Upper lobe of left lung (tissue), 6 donors: ENCODE measurements at regions not wholly inside any gene's neighbourhood (a gene's known extent, or its start where the extent isn't known, plus 50 kb on each side); places are given as distances from the start of the nearest gene placed in this dataset.
"Not testable (repeated sequence)": the region's sequence is repeated elsewhere in the genome, so short reads cannot be mapped to it uniquely, and the experiment has no call there.

ENCODE experiments used
- ATAC-seq, 2 donors: fragments of 200-7000 bp; cut with Tn5 transposase; one replicate each; pipeline ENCODE4 v1.9.1; 2022; ENCODE audit warnings: mild to moderate bottlenecking in 2 of 2, moderate library complexity in 2 of 2; ENCODE audit not compliant: low FRiP score in 2 of 2
- DNase-seq, 2 donors: peaks; one replicate each; pipeline ENCODE4 v3.0.0-alpha.2; 2019 to 2020
- H3K27ac ChIP-seq, 4 donors: fragments of 200-600 bp; sonication (generic); one replicate each; pipeline ENCODE4 v1.5.1; 2016 to 2019
- H3K27me3 ChIP-seq, 4 donors: fragments of 200-600 bp; sonication (generic); one replicate each; pipeline ENCODE4 v1.5.1; 2017 to 2019
- H3K36me3 ChIP-seq, 4 donors: fragments of 200-600 bp; sonication (generic); one replicate each; pipeline ENCODE4 v1.5.1; 2016 to 2019
- H3K4me1 ChIP-seq, 4 donors: fragments of 200-600 bp; sonication (generic); one replicate each; pipeline ENCODE4 v1.5.1; 2018 to 2019
- H3K4me3 ChIP-seq, 4 donors: fragments of 200-600 bp; sonication (generic); one replicate each; pipeline ENCODE4 v1.5.1; 2017 to 2019; ENCODE audit warnings: mild to moderate bottlenecking in 2 of 4, moderate library complexity in 1 of 4
- H3K9me3 ChIP-seq, 4 donors: fragments of 200-600 bp; sonication (generic); one replicate each; pipeline ENCODE4 v1.5.1; 2018 to 2019
- CTCF ChIP-seq, 6 experiments: fragments of 450-650 bp in 4 of 6; fragments of 200-600 bp in 2 of 6; sonication (generic) in 2 of 6; IDR thresholded peaks; one replicate each; pipeline ENCODE4 v1.5.1; 2016 to 2019; ENCODE audit warnings: antibody characterized with exemption in 6 of 6
- EP300 ChIP-seq, 4 donors: sonication (generic); formaldehyde crosslinking; IDR thresholded peaks; one replicate each; pipeline ENCODE4 v1.5.1; 2017; ENCODE audit warnings: antibody characterized with exemption in 4 of 4, control low read depth in 2 of 4
- POLR2A ChIP-seq, 4 donors: fragments of 450-650 bp; IDR thresholded peaks; one replicate each; pipeline ENCODE4 v1.5.1; 2016 to 2017; ENCODE audit warnings: antibody characterized with exemption in 4 of 4, mild to moderate bottlenecking in 2 of 4
- POLR2AphosphoS5 ChIP-seq, 2 donors: sonication (generic); formaldehyde crosslinking; IDR thresholded peaks; one replicate each; pipeline ENCODE4 v1.5.1; 2017; ENCODE audit warnings: antibody characterized with exemption in 2 of 2
- WGBS, 2 donors: methylation state at CpG; one replicate each; pipeline ENCODE4 v1.1.5; 2017 to 2018; 5-methylcytosine and 5-hydroxymethylcytosine counted together
- donor health status: DM: no; HTN: no; CAD: no; lungs with moderate emphysema.
- donor health status: DM: no; HTN: yes; CAD: no; lungs with severe emphysema.

- ATAC-seq (no peak), DNase-seq (peak in 1 of 2 donors; percentile 52)
- 69 to 75% methylated on average over 8 of the region's 8 CpGs for WGBS, 2 donors
- no peak overlapping the region for H3K4me3 ChIP-seq
- no peaks in the 10 kb centered on the region for H3K27me3 ChIP-seq
- H3K9me3 ChIP-seq, result no peaks in the 10 kb centered on the region
- TF ChIP-seq CTCF (IDR thresholded peaks at IDR 0.05), result peak in 3 of 6 experiments; percentile 15 to 29 (median 18)
- TF ChIP-seq POLR2AphosphoS5 (IDR thresholded peaks at IDR 0.05), result no peak
- no peaks in the 10 kb centered on the region for H3K36me3 ChIP-seq
- H3K4me1 ChIP-seq, result peaks cover 11 to 34% (median 30%) of the 10 kb centered on the region in 4 donors
- H3K27ac ChIP-seq, result peak overlapping the region in 1 of 4 donors; percentile 42
These were observed 62.4 kb upstream of the BCL2L14 start for GRCh38 chr12:12008232-12008850.

- H3K27ac ChIP-seq, result peak overlapping the region; percentile 26 to 70 (median 44)
- DNase-seq (peak; percentile 23 to 75), ATAC-seq (peak; percentile 26 to 49)
- H3K9me3 ChIP-seq, result no peaks in the 10 kb centered on the region
- peaks cover 11 to 34% (median 30%) of the 10 kb centered on the region in 4 donors for H3K4me1 ChIP-seq
- H3K4me3 ChIP-seq, result no peak overlapping the region
- no peaks in the 10 kb centered on the region for H3K27me3 ChIP-seq
- WGBS, 2 donors, result 73 to 75% methylated on average over 13 of the region's 13 CpGs
- TF ChIP-seq POLR2A (IDR thresholded peaks at IDR 0.05) (no peak), POLR2AphosphoS5 (IDR thresholded peaks at IDR 0.05) (peak in 1 of 2 donors; percentile 17), EP300 (IDR thresholded peaks at IDR 0.05) (peak in 1 of 4 donors; percentile 20)
- H3K36me3 ChIP-seq, result no peaks in the 10 kb centered on the region
These were observed 61.7 kb upstream of the BCL2L14 start for GRCh38 chr12:12008931-12009611.

- DNase-seq, H3K36me3 ChIP-seq, H3K27me3 ChIP-seq, ATAC-seq, H3K9me3 ChIP-seq: not testable (repeated sequence)
- Histone ChIP-seq H3K4me1 (peaks cover 11 to 34% (median 30%) of the 10 kb centered on the region in 4 donors), H3K4me3 (peak overlapping the region in 1 of 4 donors; percentile 26), H3K27ac (peak overlapping the region; percentile 26 to 70 (median 44))
- 54 to 80% methylated on average over 1 to 6 of the region's 6 CpGs for WGBS, 2 donors
These were observed 60.9 kb upstream of the BCL2L14 start for GRCh38 chr12:12009749-12010276.

GRCh38 chr12:12010277-12011039 lies 60.3 kb upstream of the BCL2L14 start:
- H3K4me1 ChIP-seq, result peaks cover 11 to 34% (median 30%) of the 10 kb centered on the region in 4 donors
- DNase-seq, result peak in 1 of 2 donors; percentile 78
- no peaks in the 10 kb centered on the region for H3K27me3 ChIP-seq
- 31 to 37% methylated on average over 8 to 18 of the region's 18 CpGs for WGBS, 2 donors
- peak; percentile 17 to 30 for TF ChIP-seq POLR2AphosphoS5 (IDR thresholded peaks at IDR 0.05)
- no peak for TF ChIP-seq CTCF (IDR thresholded peaks at IDR 0.05)
- peak in 1 of 4 donors; percentile 21 for TF ChIP-seq POLR2A (IDR thresholded peaks at IDR 0.05)
- no peak for TF ChIP-seq EP300 (IDR thresholded peaks at IDR 0.05)
- ATAC-seq, result peak; percentile 73 to 80
- H3K36me3 ChIP-seq, result no peaks in the 10 kb centered on the region
- peak overlapping the region in 2 of 4 donors; percentile 19 to 26 for H3K4me3 ChIP-seq
- peak overlapping the region in 3 of 4 donors; percentile 42 to 70 (median 46) for H3K27ac ChIP-seq
- no peaks in the 10 kb centered on the region for H3K9me3 ChIP-seq

- TF ChIP-seq EP300 (IDR thresholded peaks at IDR 0.05), result no peak
- TF ChIP-seq CTCF (IDR thresholded peaks at IDR 0.05), result no peak
- no peak for TF ChIP-seq POLR2A (IDR thresholded peaks at IDR 0.05)
- TF ChIP-seq POLR2AphosphoS5 (IDR thresholded peaks at IDR 0.05), result no peak
- 91 to 96% methylated on average over 5 of the region's 5 CpGs for WGBS, 2 donors
- no peak for ATAC-seq
- Histone ChIP-seq H3K4me1 (peaks cover 11 to 34% (median 30%) of the 10 kb centered on the region in 4 donors), H3K9me3 (no peaks in the 10 kb centered on the region), H3K36me3 (no peaks in the 10 kb centered on the region), H3K27me3 (no peaks in the 10 kb centered on the region), H3K4me3 (no peak overlapping the region), H3K27ac (no peak overlapping the region)
- no peak for DNase-seq
These were observed 58.9 kb upstream of the BCL2L14 start for GRCh38 chr12:12011880-12012260.
